DMS114 treated with DMSO at 0.1 percent for 48 hours (cell line): ENCODE measurements at regions not wholly inside any gene's neighbourhood (a gene's known extent, or its start where the extent isn't known, plus 50 kb on each side); places are given as distances from the start of the nearest gene placed in this dataset.

Experiments used
- DNase-seq: peaks from one replicate; lab custom pipeline; 2025; ENCODE audit not compliant: unreplicated experiment; lab: John Stamatoyannopoulos, UW

DNA sequence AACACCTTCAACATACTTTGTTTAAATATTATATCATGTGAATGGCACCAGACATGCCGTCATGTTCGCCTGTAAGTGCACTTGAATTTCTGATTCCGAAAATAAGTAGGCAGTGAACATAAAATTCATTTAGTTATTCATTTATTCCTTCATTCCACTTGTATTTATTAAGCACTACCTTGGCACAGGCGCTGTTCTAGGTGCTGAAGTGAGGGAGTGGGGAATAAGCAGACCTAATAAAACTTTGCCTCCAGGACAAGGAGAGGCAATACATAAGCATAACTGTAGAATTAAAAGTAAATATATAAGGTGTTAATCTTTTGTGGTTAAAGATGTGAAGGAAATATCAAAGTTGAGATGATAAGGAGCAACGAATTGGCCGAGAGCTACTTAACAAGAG, 297.4 kb downstream of the TENT4A start:
- DNase-seq = no peak

DNA sequence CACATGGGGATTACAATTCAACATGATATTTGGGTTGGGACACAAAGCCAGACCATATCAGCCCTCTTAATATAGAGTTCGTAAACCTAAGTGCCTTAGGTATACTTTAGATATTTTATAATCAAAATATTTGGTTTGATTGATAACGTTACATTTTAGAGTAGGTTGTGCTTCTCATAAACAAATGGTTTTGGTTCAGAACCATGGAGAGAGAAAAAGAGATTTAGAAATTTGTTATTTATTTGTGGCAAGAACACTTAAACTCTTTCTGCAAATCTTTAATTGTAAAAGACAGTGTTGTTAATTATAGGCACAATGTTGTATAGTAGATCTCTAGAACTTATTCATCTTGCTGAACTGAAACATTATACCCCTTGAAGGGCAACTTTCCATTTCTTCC, 298.8 kb downstream of the TENT4A start:
- DNase-seq = no peak

DNA sequence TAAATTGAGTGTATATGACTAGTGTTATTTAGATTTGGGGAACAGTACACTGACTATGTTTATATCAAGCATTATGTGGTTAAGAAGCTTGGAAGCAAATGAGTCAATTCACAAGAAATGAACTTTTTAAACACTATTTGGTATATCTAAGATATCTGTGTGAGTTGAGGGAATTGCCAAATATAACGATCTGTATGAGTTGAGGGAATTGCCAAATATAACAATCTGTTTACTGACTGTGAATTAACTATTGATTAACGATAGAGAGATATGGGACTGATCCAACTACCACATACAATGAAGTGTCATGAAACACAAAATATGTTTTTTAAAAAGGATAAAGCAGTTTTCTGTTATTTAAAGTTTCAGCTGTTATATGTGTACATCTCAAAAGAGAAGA, 301.4 kb downstream of the TENT4A start:
- no peak for DNase-seq

DNA sequence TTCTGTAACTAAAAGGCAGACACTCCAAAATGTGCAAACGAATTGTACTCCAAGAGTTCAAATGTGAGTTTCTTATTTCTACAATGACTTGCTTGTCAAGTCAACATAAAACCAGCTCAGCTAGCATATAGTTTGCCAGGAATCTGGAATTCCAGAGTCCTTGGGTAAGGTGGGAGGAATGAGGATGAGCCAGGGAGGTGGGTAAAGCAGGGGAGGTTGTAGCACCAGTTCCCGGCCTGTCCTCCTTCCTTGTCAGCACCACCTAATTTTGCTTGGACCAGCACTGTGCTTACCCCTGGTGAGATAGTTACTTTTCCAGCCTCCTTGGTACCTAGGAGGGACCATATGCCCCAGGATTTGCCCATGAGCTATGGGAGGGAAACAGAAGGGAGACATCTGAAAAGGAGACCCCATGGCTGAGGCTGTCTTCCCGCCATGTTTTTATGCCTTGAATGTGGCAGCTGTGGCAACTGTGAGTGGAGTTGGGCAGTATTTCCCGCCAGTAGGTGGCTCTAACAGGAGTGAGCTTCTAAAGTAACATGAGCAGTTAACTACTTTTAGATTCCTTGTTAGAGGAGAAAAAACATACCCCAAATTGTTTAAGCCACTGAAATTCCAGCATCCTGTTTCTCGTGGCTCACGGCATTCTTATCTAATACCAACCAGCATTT, 302.5 kb downstream of the TENT4A start:
- no peak for DNase-seq

DNA sequence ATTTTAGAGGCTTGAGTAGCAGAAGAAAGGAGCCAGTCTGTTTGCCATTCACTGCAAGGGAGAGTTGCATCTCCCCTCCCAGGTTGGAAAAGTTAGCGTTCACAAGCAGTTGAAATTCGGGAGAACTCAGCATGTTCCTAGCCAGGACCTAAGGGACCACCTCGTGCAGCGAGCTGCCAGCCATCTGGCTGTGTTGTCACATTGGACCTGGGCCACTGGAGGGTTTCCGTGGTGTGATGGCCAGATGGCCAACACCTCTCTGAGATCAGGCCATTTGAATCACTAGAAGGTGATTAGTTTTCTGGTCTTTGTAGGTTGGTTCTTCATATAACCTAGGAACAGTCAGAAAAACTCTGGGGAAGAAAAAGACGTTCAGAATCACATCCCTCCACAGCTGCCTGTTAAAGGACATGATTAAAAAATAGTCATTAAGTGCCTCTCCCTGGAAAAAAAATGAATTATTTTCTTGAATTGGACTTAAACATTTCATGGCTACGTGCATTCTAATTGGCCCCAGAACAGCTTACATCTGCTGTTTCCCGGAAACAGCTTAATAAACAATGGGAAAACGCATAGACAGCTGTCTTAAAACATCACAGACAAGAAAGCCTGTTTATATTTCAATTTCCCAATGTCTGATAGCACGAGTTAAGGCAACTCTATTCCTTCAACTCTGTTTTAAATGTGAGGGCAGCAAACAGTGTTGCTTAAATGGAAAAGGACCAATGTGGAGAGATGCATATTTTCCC, 303.9 kb downstream of the TENT4A start:
- no peak for DNase-seq

DNA sequence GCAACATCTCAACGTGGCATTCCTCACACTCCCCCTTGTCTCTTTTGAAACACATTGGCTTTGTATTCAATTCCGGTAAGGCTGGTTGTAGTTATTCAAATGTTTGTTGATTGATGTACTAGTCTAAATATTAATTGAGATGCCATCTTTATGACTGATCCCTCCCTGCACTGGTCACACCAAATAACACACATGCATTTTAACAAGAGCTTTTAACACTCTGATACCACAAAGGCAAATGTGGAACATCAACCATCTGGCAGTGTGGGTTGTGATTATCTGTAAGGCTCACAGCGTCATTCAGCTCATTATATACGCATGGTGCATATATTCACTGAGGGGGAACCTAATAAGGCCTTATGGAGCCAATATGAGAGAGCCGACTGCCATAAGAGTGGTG, 305.0 kb downstream of the TENT4A start:
- DNase-seq = no peak

DNA sequence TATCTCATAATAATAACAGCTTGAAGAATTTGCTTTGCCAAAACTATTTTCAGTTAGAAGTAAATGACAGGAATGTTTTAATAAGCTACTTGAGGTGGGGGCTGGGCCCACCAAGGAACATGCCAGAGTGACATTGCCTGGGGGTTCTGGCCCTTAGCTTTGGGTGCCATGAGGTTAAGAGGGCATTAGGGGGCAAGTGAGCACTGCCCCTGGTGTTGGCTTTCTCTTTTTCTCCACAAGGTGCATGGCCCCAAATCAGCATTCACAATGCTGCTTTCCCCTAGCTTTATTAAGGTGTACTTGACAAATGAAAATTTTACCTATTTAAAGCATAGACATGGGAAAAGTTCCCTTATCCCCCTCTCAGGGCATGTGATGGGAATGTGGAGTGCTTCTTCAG, 305.4 kb downstream of the TENT4A start:
- DNase-seq = no peak

DNA sequence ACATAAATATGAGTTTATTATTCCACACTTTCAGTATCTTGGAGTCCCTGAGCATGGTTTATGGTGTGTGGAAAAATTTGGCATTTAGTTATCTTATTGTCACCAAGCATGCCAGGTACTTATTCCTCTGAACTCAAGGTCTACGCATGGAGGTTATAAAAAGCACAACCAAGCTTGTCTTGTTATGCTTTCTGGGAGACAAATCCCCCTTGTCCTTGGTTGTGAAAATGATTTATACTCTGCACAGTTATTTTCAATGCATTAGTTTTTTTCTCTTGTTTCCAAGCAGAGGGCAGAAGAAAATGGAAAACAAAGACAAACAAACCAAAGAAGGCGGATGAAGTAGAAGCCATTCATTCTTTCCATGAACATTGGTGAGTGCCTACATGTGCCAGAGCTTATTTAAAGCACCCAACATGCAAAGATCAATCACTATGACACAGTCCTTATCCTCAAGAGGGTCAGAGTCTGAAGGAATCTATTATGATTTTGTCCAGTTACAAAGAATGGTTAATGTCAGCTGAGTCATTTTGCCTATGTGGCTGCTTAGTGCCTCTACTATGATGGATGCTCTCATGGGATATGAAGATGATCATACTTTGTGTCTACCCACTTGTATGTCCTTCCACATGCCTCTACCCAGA, 323.1 kb downstream of the TENT4A start:
- no peak for DNase-seq

DNA sequence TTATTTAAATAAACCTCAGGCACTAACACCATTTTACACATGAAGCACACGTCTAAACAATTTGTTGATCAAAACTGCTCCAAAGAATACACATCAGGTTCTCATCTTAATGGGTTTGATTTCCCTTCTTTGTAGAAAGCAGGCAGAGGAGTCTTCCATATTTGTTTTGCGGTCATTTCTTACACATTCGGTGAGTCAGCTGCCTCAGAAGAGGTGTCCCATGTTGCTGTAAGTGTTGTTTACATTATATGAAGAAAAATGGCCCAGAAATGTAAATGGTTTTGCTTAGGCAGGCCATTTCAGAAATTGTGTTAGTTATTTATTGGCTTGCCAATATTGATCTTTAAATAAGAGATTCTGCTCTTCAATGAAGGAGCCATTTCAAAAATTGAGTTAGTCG, 325.8 kb downstream of the TENT4A start:
- no peak for DNase-seq

DNA sequence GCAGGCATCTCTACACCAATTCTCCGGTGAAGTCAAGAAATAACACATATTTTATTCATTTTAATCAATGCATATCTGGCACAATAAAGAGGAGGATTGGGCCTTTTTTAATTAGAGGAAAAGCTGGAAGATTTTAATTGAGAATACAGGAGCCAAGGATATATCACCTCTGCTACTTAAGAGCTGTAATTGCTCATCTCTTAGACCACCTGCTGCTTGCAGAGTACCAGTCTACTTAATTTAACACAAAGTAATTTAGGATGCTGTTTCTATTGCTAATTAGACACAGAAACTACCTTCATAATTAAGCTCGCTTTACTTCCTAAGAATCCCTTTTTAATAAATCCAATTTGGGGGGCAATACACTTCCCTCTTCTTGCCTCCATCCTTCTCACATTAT, 326.9 kb downstream of the TENT4A start:
- DNase-seq = no peak

DNA sequence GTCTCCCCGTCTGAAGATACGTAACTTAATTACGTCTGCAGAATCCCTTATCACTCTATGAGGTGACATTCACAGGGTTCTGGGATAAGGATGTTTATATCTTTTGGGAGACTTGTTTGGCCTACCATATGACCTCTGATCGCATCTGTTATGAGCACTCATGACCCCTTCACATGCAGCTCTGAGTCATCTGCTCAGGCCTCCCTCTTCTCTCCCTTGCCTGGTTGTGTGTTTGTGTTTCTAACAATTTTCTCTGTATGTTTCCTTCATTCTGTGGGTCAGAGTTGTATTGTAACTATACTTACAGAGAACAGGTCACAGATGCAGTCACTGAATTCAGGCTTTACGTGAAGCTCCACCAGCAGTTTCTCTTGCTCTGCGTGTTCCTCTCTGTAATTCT, 330.6 kb downstream of the TENT4A start:
- DNase-seq = no peak

DNA sequence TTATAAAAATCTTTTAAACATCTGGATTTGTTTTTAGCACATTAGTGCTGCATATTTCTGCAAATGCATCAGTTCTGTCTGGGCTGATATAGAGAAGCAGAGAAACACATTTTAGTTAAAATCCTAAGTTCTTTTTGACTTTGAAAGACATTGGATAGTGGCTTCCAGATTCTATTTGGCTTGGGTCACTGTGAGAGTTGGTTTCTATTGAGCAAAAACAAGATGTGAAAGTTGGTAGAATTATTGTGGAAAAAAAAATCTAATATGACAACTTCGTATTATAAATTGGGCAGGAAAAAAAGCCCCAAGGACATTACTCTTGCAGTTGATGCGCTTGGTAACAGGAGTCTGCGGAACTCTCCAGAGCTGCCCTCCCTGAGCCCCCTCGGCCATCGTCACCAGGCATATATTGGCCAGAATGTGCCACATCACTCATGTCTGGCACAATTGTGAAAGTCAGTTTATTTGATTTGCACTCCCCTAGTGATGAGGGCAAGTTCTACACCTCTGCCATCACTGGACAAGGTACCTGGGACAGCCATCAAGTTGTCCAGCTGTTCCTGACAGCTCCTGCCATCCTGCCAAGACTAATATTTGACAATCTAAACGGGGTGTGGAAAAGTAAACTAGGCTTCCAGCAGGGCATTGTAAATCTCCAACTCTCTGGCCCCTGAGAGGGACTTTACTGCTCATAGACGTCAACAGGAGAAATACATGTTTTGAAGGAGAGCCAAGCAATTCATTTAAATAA, 334.5 kb downstream of the TENT4A start:
- no peak for DNase-seq

DNA sequence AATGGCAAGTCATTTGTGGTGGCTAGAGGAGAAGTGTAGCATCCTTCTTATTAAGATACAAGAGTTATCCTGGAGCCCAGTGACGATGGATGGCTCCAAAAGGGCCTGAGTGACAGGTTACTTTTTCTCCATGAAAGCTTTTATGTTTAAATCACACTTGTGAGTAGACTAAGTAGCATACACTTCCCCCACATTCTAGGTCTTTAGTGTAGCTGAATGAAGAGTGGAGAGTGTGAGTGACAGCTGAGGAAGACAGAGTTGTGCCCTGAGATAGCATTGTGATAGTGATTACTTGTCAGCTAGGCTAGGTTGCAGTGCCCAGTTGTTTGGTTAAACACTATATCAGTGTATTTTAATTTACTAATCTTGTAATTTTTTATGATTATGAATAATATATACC, 337.8 kb downstream of the TENT4A start:
- DNase-seq = no peak

DNA sequence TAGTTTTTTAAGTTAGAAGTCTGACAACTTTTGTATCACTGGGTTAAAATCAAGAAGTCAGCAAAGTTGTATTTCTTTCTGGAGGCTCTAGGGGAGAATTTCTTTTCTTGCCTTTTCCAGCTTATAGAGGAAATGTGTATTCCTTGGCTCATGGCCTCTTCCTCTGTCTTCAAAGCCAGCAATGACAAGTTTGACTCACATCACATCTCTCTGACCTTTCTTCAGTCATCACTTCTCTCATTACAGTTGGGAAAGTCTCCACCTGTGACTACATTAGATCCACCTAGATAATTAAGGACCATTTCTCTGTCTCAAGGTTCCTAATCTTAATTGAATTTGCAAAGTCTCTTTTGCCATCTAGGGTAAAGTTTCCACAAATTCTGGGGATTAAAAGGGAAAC, 339.9 kb downstream of the TENT4A start:
- DNase-seq = no peak

DNA sequence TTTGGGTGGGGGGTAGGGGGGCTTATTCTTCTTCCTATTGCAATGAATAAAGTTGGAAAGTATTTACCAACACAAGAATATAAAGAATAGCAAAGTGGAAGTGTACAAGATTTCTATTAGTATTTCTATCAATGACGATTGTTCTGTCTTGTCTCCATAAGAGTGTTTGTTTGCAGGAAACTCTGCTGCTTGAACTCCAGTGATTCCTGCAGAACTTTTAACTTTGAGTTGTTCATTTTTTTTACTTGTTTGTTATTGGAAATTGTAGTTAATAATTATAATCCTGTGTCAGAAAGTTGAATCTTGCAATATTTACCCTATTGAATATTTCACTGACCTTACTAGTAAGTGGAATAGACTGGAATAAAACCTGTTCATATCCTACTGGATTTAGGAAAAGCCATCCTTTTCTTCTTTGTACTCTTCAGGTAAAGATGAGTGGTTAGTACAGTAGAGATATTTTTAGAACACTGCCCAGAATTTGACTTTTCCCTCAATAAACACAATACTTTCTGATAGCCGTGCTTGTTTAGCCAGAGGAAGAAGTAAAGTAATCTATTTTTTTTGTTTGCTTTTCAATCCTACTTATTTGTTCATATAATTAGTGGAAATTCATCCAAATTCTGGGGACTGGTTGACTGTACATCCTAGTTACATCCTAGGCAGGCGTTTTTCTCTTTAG, 340.4 kb downstream of the TENT4A start:
- DNase-seq = no peak

DNA sequence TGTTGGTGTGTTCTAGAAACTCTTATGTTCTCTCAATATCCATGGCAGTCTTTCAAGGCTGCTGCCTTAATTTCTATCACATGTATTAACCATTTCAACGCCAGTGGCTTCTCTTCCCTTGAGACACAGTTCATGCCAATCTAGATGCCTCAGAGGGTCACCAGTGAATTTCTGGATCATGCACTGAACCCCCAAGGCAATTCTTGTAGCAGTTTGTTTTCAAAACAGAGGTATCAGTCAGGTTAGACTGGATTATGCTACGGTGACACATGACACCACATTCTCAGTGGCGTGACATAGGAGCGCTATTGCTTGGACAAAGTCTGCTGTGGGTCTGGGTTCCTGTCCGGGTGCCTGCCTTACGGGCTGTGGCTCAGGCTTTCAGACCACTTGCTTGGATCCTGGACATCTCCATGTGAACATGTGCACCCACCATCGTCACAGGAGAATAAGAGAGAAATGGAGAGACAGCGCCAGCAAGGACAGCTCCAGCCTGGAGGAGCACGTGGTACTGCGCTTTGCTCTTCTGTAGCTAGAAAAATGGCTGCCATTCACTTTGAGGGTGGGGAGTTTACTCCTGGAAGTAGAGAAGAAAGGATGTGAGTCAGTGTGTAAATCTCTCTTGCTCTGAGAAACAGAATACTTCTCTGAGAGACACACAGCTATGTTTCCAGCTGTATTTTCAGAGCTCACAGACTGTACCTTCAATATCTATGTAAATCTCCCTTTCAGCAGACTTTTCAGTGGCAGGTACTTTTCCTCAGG, 329.3 kb upstream of the ADCY2 start:
- DNase-seq = no peak

DNA sequence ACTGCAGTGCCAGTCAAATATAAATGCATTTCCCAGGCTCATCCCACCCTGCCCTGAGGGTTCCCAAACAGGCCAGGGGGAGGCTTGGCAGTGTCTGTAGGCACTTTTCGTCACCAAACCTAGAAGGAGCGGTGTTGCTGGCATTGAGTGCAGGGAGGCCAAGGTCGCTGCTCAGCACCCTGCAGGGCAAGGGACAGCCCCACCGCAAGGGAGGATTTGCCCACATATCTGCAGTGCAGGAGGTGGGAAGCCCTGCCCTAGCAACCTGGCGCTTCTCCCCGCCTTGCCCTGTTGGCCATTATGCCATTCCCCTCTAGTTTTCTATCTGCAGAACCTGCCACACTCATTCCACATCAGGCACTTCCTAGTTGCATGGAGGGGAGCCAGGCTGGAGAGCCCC, 327.8 kb upstream of the ADCY2 start:
- no peak for DNase-seq

DNA sequence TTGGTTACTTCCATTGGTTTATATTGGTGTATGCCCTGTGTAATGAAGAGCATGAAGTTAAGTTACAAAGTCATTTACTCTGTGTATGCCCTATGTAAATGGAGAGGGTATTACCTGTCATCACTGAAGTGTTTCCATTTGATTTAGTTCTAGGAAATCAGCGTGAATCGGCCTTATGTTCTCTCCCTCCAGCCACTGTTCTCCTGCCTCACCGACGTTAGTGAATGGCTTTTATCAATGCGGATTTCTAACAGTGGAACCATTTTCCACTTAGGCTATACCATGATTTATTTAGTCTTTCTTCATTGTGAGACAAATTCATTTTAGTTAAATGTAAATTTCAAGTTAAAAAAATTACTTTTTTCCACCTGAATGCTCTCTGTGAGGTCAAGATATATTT, 327.0 kb upstream of the ADCY2 start:
- DNase-seq = no peak

DNA sequence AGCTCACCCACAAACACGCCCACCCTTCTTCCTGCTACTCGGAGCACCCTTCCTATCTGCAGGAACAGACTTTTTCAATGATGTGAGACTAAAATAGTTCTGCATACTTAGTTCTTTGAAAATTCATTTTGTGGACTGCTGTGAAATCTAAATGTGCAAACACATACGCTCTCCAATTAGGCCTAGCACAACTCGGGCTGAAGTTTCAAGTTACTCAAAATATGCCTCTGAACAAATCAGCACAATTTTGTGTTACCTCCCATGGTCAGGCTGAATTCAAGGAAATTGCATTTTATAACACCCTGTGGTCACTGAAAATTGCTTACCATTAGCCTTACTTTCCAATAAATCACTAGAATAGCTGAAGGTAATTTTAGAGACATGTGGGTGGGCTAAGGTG, 323.8 kb upstream of the ADCY2 start:
- DNase-seq = no peak

DNA sequence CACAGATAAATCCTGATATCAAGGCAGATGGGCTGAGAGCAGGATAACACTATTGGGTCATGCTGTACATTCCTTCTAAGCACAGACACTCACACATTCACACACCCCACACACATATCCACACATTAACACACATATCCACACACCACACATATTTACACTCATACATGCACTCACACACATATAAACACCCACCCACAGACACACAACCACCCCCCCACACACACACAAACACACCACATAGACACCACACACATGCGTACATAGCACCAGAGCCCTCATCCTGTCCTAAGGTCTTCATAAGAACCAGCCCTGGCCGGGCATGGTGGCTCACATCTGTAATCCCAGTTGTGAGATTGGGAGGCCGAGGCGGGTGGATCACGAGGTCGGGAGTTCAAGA, 322.3 kb upstream of the ADCY2 start:
- no peak for DNase-seq
